HCT116 (cell line): ENCODE measurements at regions not wholly inside any gene's neighbourhood (a gene's known extent, or its start where the extent isn't known, plus 50 kb on each side); places are given as distances from the start of the nearest gene placed in this dataset.

Source experiments
- ATAC-seq: fragments of 200-7000 bp; cut with Tn5 transposase; 2 replicates; pipeline ENCODE4 v1.9.1; 2020; ENCODE audit warnings: mild to moderate bottlenecking, moderate library complexity
- BruUV-seq: library from RNA; stranded (reverse); fragments of 400-500 nt; replicated peaks from 2 replicates; lab custom pipeline; 2021; lab: Mats Ljungman, UMichigan
- CTCF ChIA-PET: fragments of 300-600 bp; sonication (Branson Sonifier 250); formaldehyde crosslinking; loops from one replicate; lab custom pipeline; 2021; ENCODE audit warnings: antibody characterized with exemption; lab: Charles Lee
- POLR2A ChIA-PET: fragments of 300-600, 350-600 bp; sonication (Branson Sonifier 250); formaldehyde crosslinking; loops from one replicate; lab custom pipeline; 2021; ENCODE audit warnings: antibody characterized with exemption; lab: Charles Lee
- RAD21 ChIA-PET, 2 experiments: fragments of 300-600 bp; sonication (Branson Sonifier 250); formaldehyde crosslinking; loops; one replicate each; lab custom pipeline; 2023; ENCODE audit warnings: low total read pairs in 2 of 2; ENCODE audit not compliant: uncharacterized antibody in 2 of 2, unreplicated experiment in 2 of 2, low non-redundant PET in 1 of 2; lab: Charles Lee
- DNase-seq: peaks from one replicate; pipeline ENCODE4 v3.0.0-alpha.2; 2010; ENCODE audit warnings: low read depth, low spot score
- H2AFZ ChIP-seq: fragments of 200-600 bp; shearing (Covaris generic), sonication (generic); 2 replicates; pipeline ENCODE4 v1.6.1; 2017; ENCODE audit warnings: low read depth, mixed run types, mixed read lengths, antibody characterized with exemption, low read length; ENCODE audit not compliant: poor library complexity, severe bottlenecking
- H3K27ac ChIP-seq: 2 replicates; pipeline ENCODE4 v1.5.1; 2012; ENCODE audit warnings: low read depth, low read length
- H3K27me3 ChIP-seq: fragments of 200-600 bp; sonication (generic); 2 replicates; pipeline ENCODE4 v1.6.1; 2016; ENCODE audit warnings: mixed run types, low read length, mixed read lengths; ENCODE audit not compliant: insufficient read depth
- H3K36me3 ChIP-seq, 2 experiments: fragments of 200-500 bp in 1 of 2; fragments of 200-600 bp in 1 of 2; sonication (Bioruptor generic) in 1 of 2; sonication (generic) in 1 of 2; 2 replicates each; pipeline versions ENCODE4 v1.5.1 to v1.6.1; 2014 to 2016; ENCODE audit warnings: low read length in 2 of 2, inconsistent platforms in 1 of 2, mixed read lengths in 1 of 2, mixed run types in 1 of 2; ENCODE audit not compliant: insufficient read depth in 2 of 2, control insufficient read depth in 1 of 2
- H3K4me1 ChIP-seq, 2 experiments: fragments of 200-600 bp in 1 of 2; sonication (generic) in 1 of 2; 2 replicates each; pipeline versions ENCODE4 v1.5.1 to v1.6.1; 2012 to 2017; ENCODE audit warnings: low read length in 2 of 2, inconsistent platforms in 1 of 2, mild to moderate bottlenecking in 1 of 2, mixed read lengths in 1 of 2, mixed run types in 1 of 2, moderate library complexity in 1 of 2; ENCODE audit not compliant: insufficient read depth in 2 of 2, control insufficient read depth in 1 of 2
- H3K4me2 ChIP-seq: fragments of 200-600 bp; sonication (generic); 2 replicates; pipeline ENCODE4 v1.6.1; 2017; ENCODE audit warnings: mixed run types, low read length, mixed read lengths
- H3K4me3 ChIP-seq, 2 experiments: fragments of 200-600 bp in 1 of 2; sonication (generic) in 1 of 2; replicated peaks in 1 of 2; 2 replicates each; pipeline ENCODE4 v1.5.1; 2011 to 2016; ENCODE audit warnings: low read length in 2 of 2, control low read depth in 1 of 2, low read depth in 1 of 2, mild to moderate bottlenecking in 1 of 2, mixed read lengths in 1 of 2, mixed run types in 1 of 2
- H3K79me2 ChIP-seq: fragments of 200-600 bp; sonication (generic); 2 replicates; pipeline ENCODE4 v1.6.1; 2017; ENCODE audit warnings: mild to moderate bottlenecking, mixed run types, low read length, moderate library complexity, mixed read lengths; ENCODE audit not compliant: insufficient read depth
- H3K9ac ChIP-seq: fragments of 200-600 bp; sonication (generic); 2 replicates; pipeline ENCODE4 v1.6.1; 2016; ENCODE audit warnings: low read length, mixed read lengths
- H3K9me2 ChIP-seq: fragments of 200-600 bp; sonication (generic), shearing (Covaris generic); 2 replicates; pipeline ENCODE4 v1.6.1; 2017; ENCODE audit warnings: mixed run types, mild to moderate bottlenecking, moderate library complexity; ENCODE audit not compliant: insufficient read depth
- H3K9me3 ChIP-seq, 2 experiments: fragments of 200-500 bp in 1 of 2; fragments of 200-600 bp in 1 of 2; sonication (Bioruptor generic) in 1 of 2; sonication (generic) in 1 of 2; 2 replicates each; pipeline ENCODE4 v1.6.1; 2014 to 2017; ENCODE audit warnings: low read length in 2 of 2, mixed read lengths in 2 of 2, inconsistent platforms in 1 of 2, low read depth in 1 of 2, mild to moderate bottlenecking in 1 of 2, mixed run types in 1 of 2, moderate library complexity in 1 of 2; ENCODE audit not compliant: control insufficient read depth in 1 of 2, insufficient read depth in 1 of 2
- H4K20me1 ChIP-seq: fragments of 200-600 bp; sonication (generic), shearing (Covaris generic); 2 replicates; pipeline ENCODE4 v1.6.1; 2017; ENCODE audit warnings: mixed run types, mild to moderate bottlenecking, moderate library complexity; ENCODE audit not compliant: insufficient read depth
- ATF3 ChIP-seq: IDR thresholded peaks from 2 replicates; pipeline ENCODE4 v1.6.1; 2012
- CBX3 ChIP-seq: IDR thresholded peaks from 2 replicates; pipeline ENCODE4 v1.6.1; 2012; ENCODE audit warnings: low read depth
- CEBPB ChIP-seq: IDR thresholded peaks from 2 replicates; pipeline ENCODE4 v1.6.1; 2012; ENCODE audit warnings: low read depth
- EGR1 ChIP-seq: IDR thresholded peaks from 2 replicates; pipeline ENCODE4 v1.6.1; 2012; ENCODE audit warnings: low read depth
- ELF1 ChIP-seq: IDR thresholded peaks from 2 replicates; pipeline ENCODE4 v1.6.1; 2012; ENCODE audit warnings: low read depth, borderline replicate concordance
- EZH2 ChIP-seq: fragments of 200-600 bp; sonication (generic); IDR thresholded peaks from 2 replicates; pipeline ENCODE4 v1.6.1; 2017; ENCODE audit warnings: antibody characterized with exemption, mixed run types
- EZH2phosphoT487 ChIP-seq: fragments of 200-600 bp; IDR thresholded peaks from 2 replicates; pipeline ENCODE4 v1.6.1; 2018; ENCODE audit warnings: antibody characterized with exemption, borderline replicate concordance
- FOSL1 ChIP-seq: IDR thresholded peaks from 2 replicates; pipeline ENCODE4 v1.6.1; 2012; ENCODE audit warnings: low read depth
- JUND ChIP-seq: IDR thresholded peaks from 2 replicates; pipeline ENCODE4 v1.6.1; 2012
- POLR2AphosphoS5 ChIP-seq: IDR thresholded peaks from 2 replicates; pipeline ENCODE4 v1.6.1; 2011; ENCODE audit warnings: mild to moderate bottlenecking, low read depth, low read length, moderate library complexity
- RAD21 ChIP-seq: IDR thresholded peaks from 2 replicates; pipeline ENCODE4 v1.6.1; 2012; ENCODE audit warnings: low read depth, mild to moderate bottlenecking
- TCF7L2 ChIP-seq: IDR thresholded peaks from 2 replicates; pipeline ENCODE4 v1.7.0; 2011; ENCODE audit warnings: borderline replicate concordance, inconsistent platforms; ENCODE audit not compliant: insufficient read depth, insufficient read length; ENCODE audit errors: extremely low read depth
- YY1 ChIP-seq: IDR thresholded peaks from 2 replicates; pipeline ENCODE4 v1.6.1; 2011; ENCODE audit warnings: low read length, low read depth, moderate library complexity, mild to moderate bottlenecking; ENCODE audit not compliant: insufficient replicate concordance; ENCODE audit errors: extremely low read depth
- ZFX ChIP-seq: fragments of 450-650 bp; IDR thresholded peaks from 2 replicates; pipeline ENCODE4 v1.6.1; 2017
- ZNF274 ChIP-seq: fragments of 200-500 bp; sonication (Bioruptor generic); IDR thresholded peaks from 2 replicates; pipeline ENCODE4 v1.6.1; 2014; ENCODE audit warnings: mild to moderate bottlenecking, low read depth, low read length, inconsistent platforms
- intact Hi-C: fragments of 100-400 bp; cut with micrococcal nuclease; formaldehyde crosslinking; loops from 2 replicates; pipeline ENCODE4 v1.10.0; 2022
- TF ChIP-seq, protein P1 (sequence below): IDR thresholded peaks from 2 replicates; pipeline ENCODE4 v1.6.1; 2012
- TF ChIP-seq, protein P2 (sequence below), 3 experiments: fragments of 200-600 bp in 1 of 3; sonication (generic) in 1 of 3; IDR thresholded peaks in 2 of 3; conservative IDR thresholded peaks in 1 of 3; 2 replicates each; pipeline ENCODE4 v1.5.1; 2012 to 2017; ENCODE audit warnings: low read depth in 2 of 3, low read length in 2 of 3, antibody characterized with exemption in 1 of 3, borderline replicate concordance in 1 of 3, control low read depth in 1 of 3, mild to moderate bottlenecking in 1 of 3, mixed read lengths in 1 of 3, mixed run types in 1 of 3, moderate library complexity in 1 of 3; ENCODE audit not compliant: insufficient read depth in 1 of 3

GRCh38 chr20:47917549-47918070, 132.3 kb upstream of the SULF2 start:
- POLR2A ChIA-PET = no interaction called here
- BruUV-seq = no TSS peak

GRCh38 chr20:47915495-47915894, 130.2 kb upstream of the SULF2 start:
- H3K4me1 ChIP-seq = no peaks in the 10 kb centered on the region
- H3K27ac ChIP-seq = no peak overlapping the region
- ATAC-seq (no peak), DNase-seq (no peak)
- H2AFZ ChIP-seq = no peak overlapping the region
- no peak overlapping the region for H3K4me2 ChIP-seq
- ChIA-PET CTCF (no interaction called here), RAD21 (no interaction called here), POLR2A (no interaction called here)
- intact Hi-C loops = no loop called here
- no peak overlapping the region for H3K4me3 ChIP-seq
- no peaks in the 10 kb centered on the region for H4K20me1 ChIP-seq
- no peaks in the 10 kb centered on the region for H3K79me2 ChIP-seq
- no TSS peak for BruUV-seq
- H3K36me3 ChIP-seq = no peaks in the 10 kb centered on the region
- H3K27me3 ChIP-seq = no peaks in the 10 kb centered on the region
- TF ChIP-seq, protein P1, sequence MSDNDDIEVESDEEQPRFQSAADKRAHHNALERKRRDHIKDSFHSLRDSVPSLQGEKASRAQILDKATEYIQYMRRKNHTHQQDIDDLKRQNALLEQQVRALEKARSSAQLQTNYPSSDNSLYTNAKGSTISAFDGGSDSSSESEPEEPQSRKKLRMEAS = no peak
- TF ChIP-seq ZNF274 (no peak), CEBPB (no peak), ZFX (no peak), CBX3 (no peak), EGR1 (no peak), YY1 (no peak), ATF3 (no peak), ELF1 (no peak), POLR2AphosphoS5 (no peak), EZH2phosphoT487 (no peak), TCF7L2 (no peak), FOSL1 (no peak)
- TF ChIP-seq, protein P2, sequence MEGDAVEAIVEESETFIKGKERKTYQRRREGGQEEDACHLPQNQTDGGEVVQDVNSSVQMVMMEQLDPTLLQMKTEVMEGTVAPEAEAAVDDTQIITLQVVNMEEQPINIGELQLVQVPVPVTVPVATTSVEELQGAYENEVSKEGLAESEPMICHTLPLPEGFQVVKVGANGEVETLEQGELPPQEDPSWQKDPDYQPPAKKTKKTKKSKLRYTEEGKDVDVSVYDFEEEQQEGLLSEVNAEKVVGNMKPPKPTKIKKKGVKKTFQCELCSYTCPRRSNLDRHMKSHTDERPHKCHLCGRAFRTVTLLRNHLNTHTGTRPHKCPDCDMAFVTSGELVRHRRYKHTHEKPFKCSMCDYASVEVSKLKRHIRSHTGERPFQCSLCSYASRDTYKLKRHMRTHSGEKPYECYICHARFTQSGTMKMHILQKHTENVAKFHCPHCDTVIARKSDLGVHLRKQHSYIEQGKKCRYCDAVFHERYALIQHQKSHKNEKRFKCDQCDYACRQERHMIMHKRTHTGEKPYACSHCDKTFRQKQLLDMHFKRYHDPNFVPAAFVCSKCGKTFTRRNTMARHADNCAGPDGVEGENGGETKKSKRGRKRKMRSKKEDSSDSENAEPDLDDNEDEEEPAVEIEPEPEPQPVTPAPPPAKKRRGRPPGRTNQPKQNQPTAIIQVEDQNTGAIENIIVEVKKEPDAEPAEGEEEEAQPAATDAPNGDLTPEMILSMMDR (IDR thresholded peaks at IDR 0.05 in 2 of 3, conservative IDR thresholded peaks at IDR 0.05 in 1 of 3; ENCODE audit: borderline replicate concordance in 1 of 3, insufficient read depth in 1 of 3, low read depth in 2 of 3, low read length in 2 of 3) = no peak
- H3K9me3 ChIP-seq = peaks cover 15 to 20% of the 10 kb centered on the region in 2 experiments; a peak in 2 of 4 replicates
- no peak overlapping the region for H3K9ac ChIP-seq
- H3K9me2 ChIP-seq = no peaks in the 10 kb centered on the region

More at GRCh38 chr20:47917549-47918070, 132.3 kb upstream of the SULF2 start:
- Histone ChIP-seq H3K4me3 (no peak overlapping the region), H3K27me3 (peaks cover 6% of the 10 kb centered on the region), H3K9ac (no peak overlapping the region), H3K4me1 (no peaks in the 10 kb centered on the region), H2AFZ (no peak overlapping the region), H3K9me3 (peaks cover 15 to 20% of the 10 kb centered on the region in 2 experiments; a peak in 2 of 4 replicates), H3K79me2 (no peaks in the 10 kb centered on the region), H3K36me3 (no peaks in the 10 kb centered on the region), H4K20me1 (no peaks in the 10 kb centered on the region), H3K27ac (no peak overlapping the region), H3K9me2 (no peaks in the 10 kb centered on the region), H3K4me2 (no peak overlapping the region)
- ATAC-seq = no peak
- RAD21 ChIA-PET = no interaction called here
- CTCF ChIA-PET = no interaction called here
- TF ChIP-seq EZH2 = no peak
- TF ChIP-seq CBX3 = no peak
- no peak for TF ChIP-seq RAD21
- no peak for TF ChIP-seq JUND
- no peak for TF ChIP-seq ELF1
- no peak for TF ChIP-seq ZFX
- TF ChIP-seq ATF3 = no peak
- TF ChIP-seq, protein P1 = no peak
- intact Hi-C loops = no loop called here
- no peak for DNase-seq
